Neuronal stem cell (in vitro differentiated cells): ENCODE measurements at regions not wholly inside any gene's neighbourhood (a gene's known extent, or its start where the extent isn't known, plus 50 kb on each side); places are given as distances from the start of the nearest gene placed in this dataset.

Source experiments
- DNase-seq: peaks from one replicate; pipeline ENCODE4 v3.0.0-alpha.2; 2013; ENCODE audit warnings: low spot score
- H2AFZ ChIP-seq: one replicate; pipeline ENCODE4 v1.6.1; 2013; ENCODE audit warnings: mild to moderate bottlenecking, low read length, inconsistent platforms
- H2AK5ac ChIP-seq: 2 replicates; pipeline ENCODE4 v1.6.1; 2013; ENCODE audit warnings: low read depth, mild to moderate bottlenecking, inconsistent platforms, low read length, moderate library complexity, mixed read lengths
- H2BK120ac ChIP-seq: 2 replicates; pipeline ENCODE4 v1.6.1; 2013; ENCODE audit warnings: low read depth, mild to moderate bottlenecking, inconsistent platforms, low read length, moderate library complexity, mixed read lengths
- H2BK12ac ChIP-seq: one replicate; pipeline ENCODE4 v1.6.1; 2013; ENCODE audit warnings: low read length, inconsistent platforms
- H2BK15ac ChIP-seq: 2 replicates; pipeline ENCODE4 v1.6.1; 2013; ENCODE audit warnings: mild to moderate bottlenecking, low read length, inconsistent platforms, mixed read lengths
- H2BK5ac ChIP-seq: one replicate; pipeline ENCODE4 v1.6.1; 2013; ENCODE audit warnings: inconsistent platforms, mild to moderate bottlenecking, low read length, moderate library complexity
- H3K14ac ChIP-seq: one replicate; pipeline ENCODE4 v1.6.1; 2013; ENCODE audit warnings: low read length, inconsistent platforms
- H3K18ac ChIP-seq: 2 replicates; pipeline ENCODE4 v1.6.1; 2013; ENCODE audit warnings: low read length, inconsistent platforms
- H3K23ac ChIP-seq: 2 replicates; pipeline ENCODE4 v1.6.1; 2013; ENCODE audit warnings: low read depth, mild to moderate bottlenecking, mixed read lengths, low read length, inconsistent platforms; ENCODE audit not compliant: poor library complexity
- H3K27ac ChIP-seq: replicated peaks from 3 replicates; pipeline ENCODE4 v1.5.1; 2013; ENCODE audit warnings: low read length, inconsistent platforms
- H3K27me3 ChIP-seq, 3 experiments: 2 replicates each; pipeline ENCODE4 v1.6.1; 2013; ENCODE audit warnings: low read length in 3 of 3, mild to moderate bottlenecking in 2 of 3, inconsistent platforms in 1 of 3, low read depth in 1 of 3, mixed read lengths in 1 of 3, moderate library complexity in 1 of 3; ENCODE audit not compliant: control insufficient read depth in 3 of 3, insufficient read depth in 3 of 3
- H3K36me3 ChIP-seq, 2 donors: replicated peaks in 1 of 2; 2 replicates each; pipeline ENCODE4 v1.6.1; 2013; ENCODE audit warnings: low read length in 2 of 2; ENCODE audit not compliant: control insufficient read depth in 2 of 2, insufficient read depth in 2 of 2
- H3K4ac ChIP-seq: 2 replicates; pipeline ENCODE4 v1.6.1; 2013; ENCODE audit warnings: inconsistent platforms, mild to moderate bottlenecking, low read length, moderate library complexity
- H3K4me1 ChIP-seq, 2 donors: 1 replicate in 1 of 2; 2 replicates in 1 of 2; pipeline ENCODE4 v1.6.1; 2013; ENCODE audit warnings: low read length in 2 of 2, low read depth in 1 of 2; ENCODE audit not compliant: control insufficient read depth in 2 of 2, insufficient read depth in 1 of 2
- H3K4me2 ChIP-seq: one replicate; pipeline ENCODE4 v1.6.1; 2013; ENCODE audit warnings: mild to moderate bottlenecking, low read length, inconsistent platforms; ENCODE audit not compliant: insufficient read depth, poor library complexity, severe bottlenecking
- H3K4me3 ChIP-seq, 2 donors: 2 replicates each; pipeline ENCODE4 v1.5.1; 2013; ENCODE audit warnings: low read length in 2 of 2, mild to moderate bottlenecking in 2 of 2, inconsistent platforms in 1 of 2, moderate library complexity in 1 of 2
- H3K79me1 ChIP-seq: one replicate; pipeline ENCODE4 v1.6.1; 2013; ENCODE audit warnings: low read depth, mild to moderate bottlenecking, inconsistent platforms, low read length, moderate library complexity
- H3K9ac ChIP-seq: one replicate; pipeline ENCODE4 v1.6.1; 2013; ENCODE audit warnings: mild to moderate bottlenecking, low read depth, low read length, inconsistent platforms; ENCODE audit not compliant: poor library complexity
- H3K9me3 ChIP-seq, 2 donors: replicated peaks in 1 of 2; 2 replicates each; pipeline versions ENCODE3 to v1.6.1; 2013; ENCODE audit warnings: low read length in 2 of 2, mild to moderate bottlenecking in 2 of 2, inconsistent platforms in 1 of 2, low read depth in 1 of 2, mixed read lengths in 1 of 2, moderate library complexity in 1 of 2; ENCODE audit not compliant: control insufficient read depth in 2 of 2, insufficient read depth in 1 of 2
- H4K8ac ChIP-seq: one replicate; pipeline ENCODE4 v1.6.1; 2013; ENCODE audit warnings: low read depth, mild to moderate bottlenecking, inconsistent platforms, low read length, moderate library complexity
- H4K91ac ChIP-seq: one replicate; pipeline ENCODE4 v1.6.1; 2013; ENCODE audit warnings: low read length, low read depth, mild to moderate bottlenecking, inconsistent platforms; ENCODE audit not compliant: poor library complexity
- WGBS, 2 donors: extraction: QIAGEN DNeasy Blood & Tissue Kit; methylation state at CpG; one replicate each; pipeline ENCODE4 v1.1.7; 2013; ENCODE audit warnings: missing lambda C conversion rate in 2 of 2, mixed read lengths in 1 of 2; ENCODE audit not compliant: insufficient read length in 2 of 2, insufficient replicate concordance in 1 of 2; ENCODE audit errors: extremely low coverage in 2 of 2; 5-methylcytosine and 5-hydroxymethylcytosine counted together

DNA sequence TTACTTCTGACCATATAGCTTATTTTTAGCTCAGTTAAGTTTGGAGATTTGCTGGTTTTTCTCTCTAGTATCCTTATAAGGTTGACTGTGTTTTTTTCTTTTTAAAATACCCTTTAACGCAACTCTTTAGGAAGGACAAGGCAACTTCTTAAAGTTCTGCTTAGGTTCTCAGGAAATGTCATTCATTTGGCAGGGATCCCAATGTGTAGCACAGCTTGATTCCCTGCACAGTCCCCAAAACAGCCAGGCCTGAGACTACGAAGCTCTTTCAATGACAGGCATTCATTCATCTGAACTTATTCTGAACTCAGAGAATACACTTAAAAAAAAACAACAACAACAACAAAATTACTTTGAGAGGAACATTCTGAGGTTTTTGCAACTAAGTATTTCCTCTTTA lies 1765.8 kb downstream of the PCDH7 start:
- no peak overlapping the region for H3K4me3 ChIP-seq
- DNase-seq: peak; percentile 36
- H3K9me3 ChIP-seq: no peaks in the 10 kb centered on the region
- H3K23ac ChIP-seq: no peak overlapping the region
- no peak overlapping the region for H3K14ac ChIP-seq
- no peak overlapping the region for H2AK5ac ChIP-seq
- H3K27ac ChIP-seq: no peak overlapping the region
- H3K79me1 ChIP-seq: no peaks in the 10 kb centered on the region
- no peak overlapping the region for H2BK5ac ChIP-seq
- no peak overlapping the region for H2BK120ac ChIP-seq
- H3K4ac ChIP-seq: no peak overlapping the region
- WGBS, 2 donors: no CpG with 5 or more reads among the region's 2 CpGs
- no peaks in the 10 kb centered on the region for H3K36me3 ChIP-seq
- peaks cover 0 to 8% of the 10 kb centered on the region in 2 donors for H3K4me1 ChIP-seq
- no peak overlapping the region for H4K91ac ChIP-seq
- no peak overlapping the region for H3K18ac ChIP-seq
- no peaks in the 10 kb centered on the region for H3K27me3 ChIP-seq
- no peak overlapping the region for H3K9ac ChIP-seq
- H2BK15ac ChIP-seq: no peak overlapping the region
- H2AFZ ChIP-seq: peak overlapping the region; percentile 32
- H3K4me2 ChIP-seq: no peak overlapping the region
- H4K8ac ChIP-seq: no peak overlapping the region
- no peak overlapping the region for H2BK12ac ChIP-seq

GRCh38 chr4:32488690-32489089 lies 1768.5 kb downstream of the PCDH7 start:
- no peak overlapping the region for H3K4ac ChIP-seq
- H3K36me3 ChIP-seq: no peaks in the 10 kb centered on the region
- no peak overlapping the region for H3K27ac ChIP-seq
- no peak overlapping the region for H3K23ac ChIP-seq
- no peaks in the 10 kb centered on the region for H3K27me3 ChIP-seq
- H3K9ac ChIP-seq: no peak overlapping the region
- H3K9me3 ChIP-seq: no peaks in the 10 kb centered on the region
- no peak for DNase-seq
- no peak overlapping the region for H3K4me2 ChIP-seq
- no peaks in the 10 kb centered on the region for H3K79me1 ChIP-seq
- no peak overlapping the region for H2BK12ac ChIP-seq
- no peak overlapping the region for H3K14ac ChIP-seq
- H3K18ac ChIP-seq: no peak overlapping the region
- WGBS, 2 donors: no CpG with 5 or more reads among the region's 1 CpG
- no peak overlapping the region for H2BK5ac ChIP-seq
- no peak overlapping the region for H2AK5ac ChIP-seq
- H3K4me3 ChIP-seq: no peak overlapping the region
- H4K91ac ChIP-seq: no peak overlapping the region
- peaks cover 0 to 8% of the 10 kb centered on the region in 2 donors for H3K4me1 ChIP-seq
- no peak overlapping the region for H2AFZ ChIP-seq
- no peak overlapping the region for H2BK15ac ChIP-seq
- no peak overlapping the region for H2BK120ac ChIP-seq
- no peak overlapping the region for H4K8ac ChIP-seq

DNA sequence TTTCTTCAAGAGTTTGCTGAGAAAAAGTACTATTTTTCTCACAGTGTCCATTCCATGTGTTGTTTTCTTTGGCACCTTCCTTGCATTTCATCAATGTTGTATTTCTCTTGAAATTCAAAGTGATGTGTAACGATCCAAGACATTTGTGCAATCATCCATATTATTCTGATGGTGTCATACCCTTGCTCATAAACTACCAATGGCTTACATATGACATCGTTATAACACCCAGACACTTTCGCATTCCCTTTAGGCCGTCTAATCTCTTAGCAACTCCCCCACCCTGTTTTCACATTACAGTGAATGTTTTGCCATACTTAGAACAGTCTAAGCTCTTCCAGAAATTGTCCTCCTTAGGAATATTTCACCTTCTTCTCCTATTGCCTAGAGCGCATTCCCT lies 1779.0 kb downstream of the PCDH7 start:
- Histone ChIP-seq H2AK5ac (no peak overlapping the region), H3K27ac (no peak overlapping the region), H4K8ac (no peak overlapping the region), H3K4me2 (no peak overlapping the region), H3K9ac (no peak overlapping the region), H3K9me3 (peaks cover 0 to 4% of the 10 kb centered on the region in 2 donors), H3K4ac (no peak overlapping the region), H3K4me1 (no peaks in the 10 kb centered on the region), H2BK5ac (no peak overlapping the region), H3K14ac (no peak overlapping the region), H3K4me3 (no peak overlapping the region), H2AFZ (no peak overlapping the region), H2BK120ac (no peak overlapping the region), H3K18ac (no peak overlapping the region), H3K23ac (no peak overlapping the region), H4K91ac (no peak overlapping the region), H2BK12ac (no peak overlapping the region), H3K79me1 (no peaks in the 10 kb centered on the region), H2BK15ac (no peak overlapping the region), H3K27me3 (no peaks in the 10 kb centered on the region), H3K36me3 (no peaks in the 10 kb centered on the region)
- DNase-seq: no peak
- WGBS, 2 donors: 100% methylated on average over 1 of the region's 5 CpGs; no CpG with 5 or more reads in 1 of the 2 donors

- no peak overlapping the region for H3K4ac ChIP-seq
- H2AFZ ChIP-seq: no peak overlapping the region
- H3K9me3 ChIP-seq: peaks cover 0 to 4% of the 10 kb centered on the region in 2 donors
- no peaks in the 10 kb centered on the region for H3K27me3 ChIP-seq
- no peak overlapping the region for H3K4me3 ChIP-seq
- H3K4me2 ChIP-seq: no peak overlapping the region
- H3K36me3 ChIP-seq: no peaks in the 10 kb centered on the region
- no peak overlapping the region for H3K18ac ChIP-seq
- H3K14ac ChIP-seq: no peak overlapping the region
- no peak overlapping the region for H2BK5ac ChIP-seq
- H3K23ac ChIP-seq: no peak overlapping the region
- no peak for DNase-seq
- no CpG with 5 or more reads among the region's 3 CpGs for WGBS, 2 donors
- H3K79me1 ChIP-seq: no peaks in the 10 kb centered on the region
- H2BK15ac ChIP-seq: no peak overlapping the region
- no peaks in the 10 kb centered on the region for H3K4me1 ChIP-seq
- H3K27ac ChIP-seq: no peak overlapping the region
- H2BK120ac ChIP-seq: no peak overlapping the region
- H4K8ac ChIP-seq: no peak overlapping the region
- H3K9ac ChIP-seq: no peak overlapping the region
- H4K91ac ChIP-seq: no peak overlapping the region
- H2AK5ac ChIP-seq: no peak overlapping the region
- no peak overlapping the region for H2BK12ac ChIP-seq
Measured at GRCh38 chr4:32503241-32503640, 1783.1 kb downstream of the PCDH7 start.
